Rectal smooth muscle tissue (tissue), 1 donor: ENCODE measurements at regions not wholly inside any gene's neighbourhood (a gene's known extent, or its start where the extent isn't known, plus 50 kb on each side); places are given as distances from the start of the nearest gene placed in this dataset.
"Not testable (repeated sequence)": the region's sequence is repeated elsewhere in the genome, so short reads cannot be mapped to it uniquely, and the experiment has no call there.

Experiments
- H3K27ac ChIP-seq: one replicate; pipeline ENCODE4 v1.7.0; 2013; ENCODE audit warnings: low read depth, low read length, inconsistent platforms
- H3K27me3 ChIP-seq: one replicate; pipeline ENCODE4 v1.7.0; 2013; ENCODE audit warnings: low read length; ENCODE audit not compliant: control insufficient read depth, insufficient read depth
- H3K36me3 ChIP-seq: one replicate; pipeline ENCODE4 v1.7.0; 2013; ENCODE audit warnings: low read length; ENCODE audit not compliant: control insufficient read depth, insufficient read depth
- H3K4me1 ChIP-seq: one replicate; pipeline ENCODE4 v1.7.0; 2013; ENCODE audit warnings: low read length; ENCODE audit not compliant: control insufficient read depth, insufficient read depth
- H3K4me3 ChIP-seq: one replicate; pipeline ENCODE4 v1.7.0; 2013; ENCODE audit warnings: low read length
- H3K9ac ChIP-seq: one replicate; pipeline ENCODE4 v1.7.0; 2013; ENCODE audit warnings: low read length

GRCh38 chr13:37302686-37303085 is 197.2 kb upstream of the CSNK1A1L start:
- H3K9ac ChIP-seq: no peak overlapping the region
- no peak overlapping the region for H3K27ac ChIP-seq
- no peak overlapping the region for H3K4me3 ChIP-seq
- H3K36me3 ChIP-seq: no peaks in the 10 kb centered on the region
- no peaks in the 10 kb centered on the region for H3K27me3 ChIP-seq
- H3K4me1 ChIP-seq: peaks cover 3% of the 10 kb centered on the region

DNA sequence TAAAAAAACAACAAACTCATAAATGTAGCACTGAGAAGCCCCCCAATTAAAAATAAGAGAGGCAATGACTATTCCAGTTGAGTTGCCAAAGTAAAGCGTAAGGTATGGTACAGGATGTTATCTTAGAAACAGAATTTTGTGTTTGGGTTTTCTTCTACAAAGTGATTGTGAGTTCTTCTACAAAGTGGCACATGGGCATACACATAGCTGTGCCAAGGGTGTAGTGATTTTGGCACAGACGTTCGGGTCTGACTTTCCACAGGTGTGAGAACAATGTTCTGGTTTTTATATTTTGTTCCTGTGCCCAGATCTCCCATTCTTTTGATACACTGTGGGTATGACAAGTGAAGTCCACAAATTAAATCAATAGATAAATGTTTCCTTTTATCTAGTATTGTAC is 190.1 kb upstream of the CSNK1A1L start:
- no peak overlapping the region for H3K4me3 ChIP-seq
- H3K9ac ChIP-seq: no peak overlapping the region
- no peak overlapping the region for H3K27ac ChIP-seq
- H3K4me1 ChIP-seq: no peaks in the 10 kb centered on the region
- H3K36me3 ChIP-seq: no peaks in the 10 kb centered on the region
- no peaks in the 10 kb centered on the region for H3K27me3 ChIP-seq

- no peak overlapping the region for H3K27ac ChIP-seq
- H3K4me3 ChIP-seq: no peak overlapping the region
- H3K27me3 ChIP-seq: no peaks in the 10 kb centered on the region
- H3K36me3 ChIP-seq: no peaks in the 10 kb centered on the region
- H3K9ac ChIP-seq: no peak overlapping the region
- H3K4me1 ChIP-seq: no peaks in the 10 kb centered on the region
Observed at GRCh38 chr13:37295071-37295470, 189.6 kb upstream of the CSNK1A1L start.

DNA sequence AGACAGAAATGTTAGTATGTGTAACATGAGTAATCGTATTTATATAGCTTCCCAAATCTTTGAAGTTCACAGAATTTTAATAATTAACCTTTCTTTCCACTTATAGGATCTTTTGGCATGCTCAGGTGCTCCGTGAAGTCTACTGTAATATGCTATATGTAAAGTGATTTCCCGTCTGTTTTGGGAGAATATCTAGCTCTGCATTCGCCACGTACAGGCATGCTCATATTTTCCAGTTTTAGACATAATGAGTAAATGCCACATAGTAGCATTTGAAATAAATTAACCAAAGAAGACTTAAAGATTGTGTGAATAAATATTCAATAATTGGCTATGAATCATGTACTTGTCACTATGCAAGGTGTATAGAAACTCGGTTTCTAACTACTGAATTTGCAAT is 189.0 kb upstream of the CSNK1A1L start:
- Histone ChIP-seq H3K4me1 (no peaks in the 10 kb centered on the region), H3K9ac (no peak overlapping the region), H3K4me3 (no peak overlapping the region), H3K27me3 (no peaks in the 10 kb centered on the region), H3K36me3 (no peaks in the 10 kb centered on the region), H3K27ac (no peak overlapping the region)

DNA sequence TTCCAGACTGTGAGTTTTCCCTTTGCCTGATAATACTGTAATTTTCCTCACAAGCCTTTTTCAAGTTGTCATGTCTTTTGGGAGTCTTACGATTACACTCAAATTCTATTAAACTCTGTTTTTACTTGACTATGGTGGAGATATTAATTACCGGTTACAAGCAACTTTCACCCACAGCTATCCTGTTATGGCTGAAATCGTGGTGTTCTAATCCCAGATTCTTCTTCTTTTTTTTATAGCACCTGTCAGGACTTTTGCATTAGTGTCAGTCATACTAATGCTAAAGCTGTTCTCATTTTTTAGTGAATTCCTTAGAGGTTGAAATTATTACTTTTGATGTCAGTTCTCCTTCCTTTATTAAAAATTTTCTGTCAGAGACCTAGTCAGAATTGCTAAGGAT is 187.8 kb upstream of the CSNK1A1L start:
- Histone ChIP-seq H3K4me3 (no peak overlapping the region), H3K4me1 (no peaks in the 10 kb centered on the region), H3K27me3 (no peaks in the 10 kb centered on the region), H3K9ac (no peak overlapping the region), H3K36me3 (no peaks in the 10 kb centered on the region), H3K27ac (no peak overlapping the region)

- no peaks in the 10 kb centered on the region for H3K27me3 ChIP-seq
- no peaks in the 10 kb centered on the region for H3K4me1 ChIP-seq
- H3K4me3 ChIP-seq: no peak overlapping the region
- H3K27ac ChIP-seq: no peak overlapping the region
- no peaks in the 10 kb centered on the region for H3K36me3 ChIP-seq
- H3K9ac ChIP-seq: no peak overlapping the region
Observed at GRCh38 chr13:37290716-37291505, 185.4 kb upstream of the CSNK1A1L start.

- no peaks in the 10 kb centered on the region for H3K4me1 ChIP-seq
- H3K27me3 ChIP-seq: no peaks in the 10 kb centered on the region
- H3K4me3 ChIP-seq: no peak overlapping the region
- H3K27ac ChIP-seq: no peak overlapping the region
- no peaks in the 10 kb centered on the region for H3K36me3 ChIP-seq
- H3K9ac ChIP-seq: no peak overlapping the region
Observed at GRCh38 chr13:37289212-37289935, 183.9 kb upstream of the CSNK1A1L start.

DNA sequence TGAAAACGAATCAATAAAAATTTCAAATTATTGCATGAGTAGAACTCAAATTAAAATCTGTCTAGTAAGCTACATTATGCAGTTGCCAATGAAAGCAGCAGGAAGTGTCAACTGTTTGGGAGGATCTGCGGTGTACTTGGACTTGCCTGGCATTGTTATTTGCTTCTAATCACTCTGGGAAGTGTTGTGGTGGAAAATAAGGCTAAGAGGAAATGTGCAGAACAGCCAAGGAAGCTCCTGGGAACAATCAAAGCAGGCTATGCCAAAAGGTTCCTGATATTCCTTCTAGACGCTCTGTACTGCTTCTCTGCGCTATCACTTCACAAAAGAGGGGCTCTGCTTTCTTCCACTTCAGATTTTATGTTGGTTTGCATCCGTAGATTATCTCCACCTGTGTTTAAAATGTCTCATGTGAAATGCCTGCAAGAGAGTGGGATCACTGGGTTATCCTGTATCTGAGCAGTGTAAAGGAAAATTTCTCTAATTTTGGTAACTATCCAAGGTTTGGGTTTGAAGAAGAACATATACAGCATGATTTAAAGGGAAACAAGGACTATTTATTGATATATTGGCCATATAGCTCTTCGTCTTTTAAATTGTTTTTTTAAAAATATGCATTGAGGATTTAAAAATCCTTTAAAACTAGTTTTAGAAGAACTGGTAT is 182.7 kb upstream of the CSNK1A1L start:
- H3K4me1 ChIP-seq: no peaks in the 10 kb centered on the region
- no peak overlapping the region for H3K9ac ChIP-seq
- H3K4me3 ChIP-seq: no peak overlapping the region
- no peaks in the 10 kb centered on the region for H3K27me3 ChIP-seq
- no peaks in the 10 kb centered on the region for H3K36me3 ChIP-seq
- H3K27ac ChIP-seq: no peak overlapping the region

DNA sequence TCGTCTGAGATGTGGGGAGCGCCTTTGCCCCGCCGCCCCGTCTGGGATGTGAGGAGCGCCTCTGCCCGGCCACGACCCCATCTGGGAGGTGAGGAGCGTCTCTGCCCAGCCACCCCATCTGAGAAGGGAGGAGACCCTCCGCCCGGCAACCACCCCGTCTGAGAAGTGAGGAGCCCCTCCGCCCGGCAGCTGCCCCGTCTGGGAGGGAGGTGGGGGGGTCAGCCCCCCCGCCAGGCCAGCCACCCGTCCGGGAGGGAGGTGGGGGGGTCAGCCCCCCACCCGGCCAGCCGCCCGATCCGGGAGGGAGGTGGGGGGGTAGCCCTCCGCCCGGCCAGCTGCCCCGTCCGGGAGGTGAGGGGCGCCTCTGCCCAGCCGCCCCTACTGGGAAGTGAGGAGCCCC is 174.8 kb upstream of the CSNK1A1L start:
- H3K4me3 ChIP-seq, H3K27me3 ChIP-seq, H3K4me1 ChIP-seq, H3K9ac ChIP-seq, H3K36me3 ChIP-seq, H3K27ac ChIP-seq: not testable (repeated sequence)

DNA sequence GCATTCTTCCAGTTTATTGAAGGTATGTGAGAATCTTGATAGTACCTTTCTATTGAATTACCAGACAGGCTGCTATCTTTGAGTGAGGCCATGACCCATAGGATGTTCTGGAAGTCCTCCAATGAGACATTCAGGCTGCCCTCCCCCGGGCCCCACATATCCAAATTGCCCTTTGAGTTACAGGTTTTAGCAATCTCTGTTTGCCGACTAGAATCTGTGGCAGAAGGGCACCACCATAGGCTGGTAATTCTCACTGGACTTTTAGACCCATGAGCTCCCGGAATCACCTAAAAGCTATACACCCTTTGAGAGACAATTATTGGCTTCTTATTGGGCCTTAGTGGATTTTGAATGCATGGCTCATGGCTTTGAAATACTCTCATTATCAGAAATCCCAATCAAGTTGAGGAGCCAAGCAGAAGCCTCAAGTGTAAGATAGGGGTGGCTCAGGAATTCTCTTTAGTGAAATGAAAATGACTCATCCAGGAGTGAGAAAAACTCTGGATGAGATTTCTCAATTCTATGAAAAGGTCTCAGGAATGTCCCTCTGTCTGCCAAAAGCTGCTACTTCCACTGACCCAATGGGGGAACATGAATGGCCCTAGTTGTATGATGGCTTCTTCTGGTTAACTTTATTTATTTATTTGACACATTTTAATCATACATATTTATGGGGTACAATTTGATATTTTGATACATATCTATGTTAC is 172.1 kb upstream of the CSNK1A1L start:
- Histone ChIP-seq H3K4me1 (no peaks in the 10 kb centered on the region), H3K9ac (no peak overlapping the region), H3K27me3 (no peaks in the 10 kb centered on the region), H3K36me3 (no peaks in the 10 kb centered on the region), H3K4me3 (no peak overlapping the region), H3K27ac (no peak overlapping the region)

DNA sequence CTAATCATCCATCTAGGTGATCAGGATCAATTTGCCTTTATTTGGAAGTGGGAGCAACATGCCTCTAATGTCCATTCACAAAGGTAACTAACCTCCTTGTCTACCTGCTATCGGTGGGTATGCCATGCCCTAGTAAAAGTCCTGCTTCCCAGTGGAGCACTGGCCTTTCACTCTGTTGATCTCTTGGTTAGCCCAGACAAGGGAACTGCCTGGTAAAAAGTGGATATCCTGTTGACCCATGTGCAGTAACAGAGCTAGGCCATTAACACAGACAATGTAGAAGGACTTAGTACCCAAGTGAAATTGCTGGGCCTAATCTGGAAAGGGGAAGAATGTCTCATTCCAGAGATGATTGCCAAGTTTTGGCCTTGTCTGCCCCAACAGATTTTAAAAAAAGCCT is 171.5 kb upstream of the CSNK1A1L start:
- Histone ChIP-seq H3K27me3 (no peaks in the 10 kb centered on the region), H3K36me3 (no peaks in the 10 kb centered on the region), H3K4me1 (no peaks in the 10 kb centered on the region), H3K27ac (no peak overlapping the region), H3K4me3 (no peak overlapping the region), H3K9ac (no peak overlapping the region)
